ENCODE measurements at regions not wholly inside any gene's neighbourhood (a gene's known extent, or its start where the extent isn't known, plus 50 kb on each side); places are given as distances from the start of the nearest gene placed in this dataset.

- ATAC-seq (no peak), DNase-seq (ENCODE audit: low read depth in 1 of 2, low spot score in 1 of 2) (no peak), FAIRE-seq (no peak)
- Histone ChIP-seq H3K4me3 (no peak overlapping the region), H3K4me2 (no peak overlapping the region), H3K9me3 (no peaks in the 10 kb centered on the region), H3K4me1 (no peaks in the 10 kb centered on the region), H3K27ac (no peak overlapping the region)
- ChIA-PET POLR2A (no interaction called here), CTCF (interaction anchor here (1.3 kb wide), 1 partner anchor 26 kb away, joined by 3 read pairs; no protein-coding TSS in a partner anchor)
- TF ChIP-seq BCL3 (IDR thresholded peaks at IDR 0.05) = no peak
- WGBS (ENCODE audit: missing lambda C conversion rate) = 12% methylated on average over 3 of the region's 3 CpGs
Observed at GRCh38 chr14:30349520-30349919, 209.4 kb upstream of the G2E3 start.

DNA sequence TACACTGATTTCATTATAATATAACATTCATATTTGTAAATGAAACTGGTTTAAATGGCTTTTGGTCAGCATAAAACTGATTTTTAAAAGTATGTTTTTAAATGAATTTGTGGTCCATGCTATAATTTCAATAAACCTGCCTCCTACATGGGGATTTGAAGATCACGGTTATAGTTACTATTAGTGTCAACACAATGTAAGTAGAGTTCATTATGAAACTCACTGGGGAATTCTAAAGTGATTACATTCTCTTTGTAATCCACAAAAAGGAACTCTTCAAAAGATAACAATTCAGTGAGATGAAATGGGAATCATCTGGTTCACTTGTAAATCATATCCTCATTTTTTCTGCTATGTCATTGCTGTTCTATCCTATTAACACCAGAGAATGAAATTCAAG lies 204.5 kb upstream of the G2E3 start:
- ChIA-PET CTCF (no interaction called here), POLR2A (no interaction called here)
- TF ChIP-seq ZFP36 (IDR thresholded peaks at IDR 0.05; ENCODE audit: borderline replicate concordance, partially characterized antibody) = no peak
- Histone ChIP-seq H3K4me3 (no peak overlapping the region), H3K4me1 (no peaks in the 10 kb centered on the region), H3K27ac (no peak overlapping the region), H3K4me2 (no peak overlapping the region), H3K9me3 (no peaks in the 10 kb centered on the region)
- WGBS (ENCODE audit: missing lambda C conversion rate) = 60% methylated on average over 1 of the region's 1 CpG
- ATAC-seq = no peak
- FAIRE-seq = no peak
- no peak for DNase-seq (ENCODE audit: low read depth in 1 of 2, low spot score in 1 of 2)

DNA sequence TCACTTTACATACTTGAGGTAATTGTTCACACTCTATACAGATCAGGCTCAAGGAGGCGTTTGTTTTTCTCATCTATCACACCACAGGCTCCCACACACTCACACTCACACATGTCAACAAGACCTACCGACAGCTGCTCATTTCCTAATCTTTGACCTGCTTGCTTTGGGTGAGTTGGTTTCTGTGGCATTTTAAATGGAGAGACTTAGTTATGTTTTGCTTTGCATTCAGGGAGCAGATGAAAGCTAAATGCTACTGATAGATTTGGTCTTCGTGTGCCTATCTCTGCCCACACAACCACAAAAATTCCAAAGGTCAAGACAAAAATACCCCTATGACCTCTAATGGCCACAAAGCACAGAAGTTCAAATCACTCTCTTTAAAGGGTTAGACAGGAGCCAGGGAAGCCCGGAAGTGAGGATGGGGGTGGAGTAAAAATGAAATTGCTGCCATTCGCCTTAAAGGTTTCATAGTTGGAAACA lies 203.5 kb upstream of the G2E3 start:
- no peak overlapping the region for H3K4me3 ChIP-seq
- no peak overlapping the region for H3K4me2 ChIP-seq
- ChIA-PET POLR2A (no interaction called here), CTCF (no interaction called here)
- FAIRE-seq (no peak), ATAC-seq (no peak), DNase-seq (ENCODE audit: low read depth in 1 of 2, low spot score in 1 of 2) (no peak)
- H3K27ac ChIP-seq = no peak overlapping the region
- H3K4me1 ChIP-seq = no peaks in the 10 kb centered on the region
- no peaks in the 10 kb centered on the region for H3K9me3 ChIP-seq
- 32% methylated on average over 5 of the region's 5 CpGs for WGBS (ENCODE audit: missing lambda C conversion rate)
- TF ChIP-seq CTCF (IDR thresholded peaks at IDR 0.05) (no peak), FOXS1 (CRISPR knock-in tag; IDR thresholded peaks at IDR 0.05) (no peak), RARB (CRISPR knock-in tag; IDR thresholded peaks at IDR 0.05) (no peak), EP300 (IDR thresholded peaks at IDR 0.05) (no peak), ZSCAN20 (CRISPR knock-in tag; IDR thresholded peaks at IDR 0.05) (no peak), HOXB5 (CRISPR knock-in tag; IDR thresholded peaks at IDR 0.05) (no peak), TP53 (CRISPR knock-in tag; IDR thresholded peaks at IDR 0.05) (no peak), SMC3 (IDR thresholded peaks at IDR 0.05) (no peak), MAZ (IDR thresholded peaks at IDR 0.05; ENCODE audit: borderline replicate concordance, low read depth, low read length) (no peak), PHF8 (IDR thresholded peaks at IDR 0.05; ENCODE audit: borderline replicate concordance, low read depth) (no peak), MYC (IDR thresholded peaks at IDR 0.05; ENCODE audit: borderline replicate concordance, low read length) (no peak), PBX3 (IDR thresholded peaks at IDR 0.05) (no peak)

GRCh38 chr14:30356438-30357202 lies 202.3 kb upstream of the G2E3 start:
- DNase-seq (ENCODE audit: low read depth in 1 of 2, low spot score in 1 of 2) (no peak), ATAC-seq (no peak), FAIRE-seq (no peak)
- TF ChIP-seq EHMT2 (IDR thresholded peaks at IDR 0.05; ENCODE audit: low read depth) = no peak
- no peak for TF ChIP-seq FOSB (CRISPR knock-in tag; IDR thresholded peaks at IDR 0.05)
- no peak for TF ChIP-seq HDAC2 (IDR thresholded peaks at IDR 0.05)
- TF ChIP-seq EHF (CRISPR knock-in tag; IDR thresholded peaks at IDR 0.05) = no peak
- TF ChIP-seq, protein P1, sequence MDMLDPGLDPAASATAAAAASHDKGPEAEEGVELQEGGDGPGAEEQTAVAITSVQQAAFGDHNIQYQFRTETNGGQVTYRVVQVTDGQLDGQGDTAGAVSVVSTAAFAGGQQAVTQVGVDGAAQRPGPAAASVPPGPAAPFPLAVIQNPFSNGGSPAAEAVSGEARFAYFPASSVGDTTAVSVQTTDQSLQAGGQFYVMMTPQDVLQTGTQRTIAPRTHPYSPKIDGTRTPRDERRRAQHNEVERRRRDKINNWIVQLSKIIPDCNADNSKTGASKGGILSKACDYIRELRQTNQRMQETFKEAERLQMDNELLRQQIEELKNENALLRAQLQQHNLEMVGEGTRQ (IDR thresholded peaks at IDR 0.05) = no peak
- ChIA-PET POLR2A (no interaction called here), CTCF (no interaction called here)
- no peaks in the 10 kb centered on the region for H3K9me3 ChIP-seq
- 52% methylated on average over 7 of the region's 7 CpGs for WGBS (ENCODE audit: missing lambda C conversion rate)
- H3K4me1 ChIP-seq = no peaks in the 10 kb centered on the region
- no peak overlapping the region for H3K4me2 ChIP-seq
- no peak overlapping the region for H3K27ac ChIP-seq
- H3K4me3 ChIP-seq = no peak overlapping the region
